SK-N-SH (cell line): ENCODE measurements at regions not wholly inside any gene's neighbourhood (a gene's known extent, or its start where the extent isn't known, plus 50 kb on each side); places are given as distances from the start of the nearest gene placed in this dataset.

Experiments
- CTCF ChIA-PET: fragments of 300-600, 350-600 bp; formaldehyde crosslinking; extraction: SDS; loops from one replicate; lab custom pipeline; 2021; lab: Yijun Ruan, JAX
- POLR2A ChIA-PET: fragments of 350-600 bp; sonication (Branson Sonifier 250); formaldehyde crosslinking; extraction: SDS; loops from one replicate; lab custom pipeline; 2020; ENCODE audit warnings: antibody characterized with exemption, inconsistent platforms; lab: Yijun Ruan, JAX
- DNase-seq: peaks from one replicate; pipeline ENCODE4 v3.0.0; 2012
- H2AFZ ChIP-seq: fragments of 200-600 bp; sonication (generic); 2 replicates; pipeline ENCODE4 v1.8.1; 2016; ENCODE audit warnings: antibody characterized with exemption, mild to moderate bottlenecking, low read depth
- H3F3A ChIP-seq: fragments of 200-600 bp; sonication (generic); replicated peaks from 2 replicates; pipeline ENCODE3; 2016; ENCODE audit warnings: antibody characterized with exemption, mild to moderate bottlenecking; ENCODE audit not compliant: insufficient read depth
- H3K27ac ChIP-seq, 2 experiments: fragments of 200-500 bp in 1 of 2; fragments of 200-600 bp in 1 of 2; sonication (Bioruptor generic) in 1 of 2; sonication (generic), shearing (Covaris generic) in 1 of 2; 2 replicates each; pipeline versions ENCODE4 v1.5.1 to v1.6.1; 2014 to 2016; ENCODE audit warnings: low read depth in 2 of 2, inconsistent platforms in 1 of 2, low read length in 1 of 2, mild to moderate bottlenecking in 1 of 2, mixed read lengths in 1 of 2
- H3K27me3 ChIP-seq: fragments of 200-600 bp; sonication (generic), shearing (Covaris generic); 2 replicates; pipeline ENCODE4 v1.6.1; 2016; ENCODE audit warnings: mixed run types; ENCODE audit not compliant: insufficient read depth
- H3K36me3 ChIP-seq, 2 experiments: fragments of 200-500 bp in 1 of 2; fragments of 200-600 bp in 1 of 2; sonication (Bioruptor generic) in 1 of 2; sonication (generic) in 1 of 2; replicated peaks in 1 of 2; 2 replicates each; pipeline versions ENCODE3 to v1.5.1; 2014 to 2016; ENCODE audit warnings: low read length in 1 of 2, mild to moderate bottlenecking in 1 of 2; ENCODE audit not compliant: insufficient read depth in 2 of 2, control insufficient read depth in 1 of 2
- H3K4me1 ChIP-seq, 2 experiments: fragments of 200-500 bp in 1 of 2; fragments of 200-600 bp in 1 of 2; sonication (Bioruptor generic) in 1 of 2; sonication (generic), shearing (Covaris generic) in 1 of 2; 2 replicates each; pipeline versions ENCODE4 v1.5.1 to v1.6.1; 2014 to 2016; ENCODE audit warnings: low read depth in 1 of 2, low read length in 1 of 2, mixed run types in 1 of 2; ENCODE audit not compliant: insufficient read depth in 2 of 2, control insufficient read depth in 1 of 2
- H3K4me2 ChIP-seq: fragments of 200-600 bp; sonication (generic), shearing (Covaris generic); 2 replicates; pipeline ENCODE4 v1.6.1; 2017; ENCODE audit warnings: mixed run types
- H3K4me3 ChIP-seq, 2 experiments: fragments of 200-500 bp in 1 of 2; fragments of 200-600 bp in 1 of 2; sonication (Bioruptor generic) in 1 of 2; sonication (generic), shearing (Covaris generic) in 1 of 2; 2 replicates each; pipeline versions ENCODE4 v1.5.1 to v1.8.1; 2014 to 2016; ENCODE audit warnings: low read depth in 2 of 2, inconsistent platforms in 1 of 2, low read length in 1 of 2, mild to moderate bottlenecking in 1 of 2, mixed read lengths in 1 of 2, moderate library complexity in 1 of 2
- H3K79me2 ChIP-seq: fragments of 200-600 bp; sonication (generic); 2 replicates; pipeline ENCODE4 v1.8.1; 2017; ENCODE audit warnings: mild to moderate bottlenecking; ENCODE audit not compliant: insufficient read depth
- H3K9ac ChIP-seq: fragments of 200-600 bp; sonication (generic); 2 replicates; pipeline ENCODE4 v1.6.1; 2017; ENCODE audit warnings: mixed run types
- H3K9me2 ChIP-seq: fragments of 200-600 bp; sonication (generic); 2 replicates; pipeline ENCODE4 v1.6.1; 2017; ENCODE audit warnings: mixed run types
- H3K9me3 ChIP-seq: fragments of 200-600 bp; sonication (generic); 2 replicates; pipeline ENCODE4 v1.6.1; 2017; ENCODE audit warnings: mixed run types, mild to moderate bottlenecking, moderate library complexity
- H4K20me1 ChIP-seq: fragments of 200-600 bp; sonication (generic); 2 replicates; pipeline ENCODE4 v1.6.1; 2017; ENCODE audit warnings: mild to moderate bottlenecking, mixed run types; ENCODE audit not compliant: insufficient read depth
- EP300 ChIP-seq, 2 experiments: IDR thresholded peaks; 2 replicates each; pipeline versions ENCODE4 v1.4.0 to v1.6.1; 2012; ENCODE audit warnings: borderline replicate concordance in 1 of 2, low read depth in 1 of 2, low read length in 1 of 2
- EZH2phosphoT487 ChIP-seq: fragments of 200-600 bp; sonication (generic); IDR thresholded peaks from 2 replicates; pipeline ENCODE4 v1.6.1; 2017; ENCODE audit warnings: low read depth, mixed run types, mild to moderate bottlenecking, antibody characterized with exemption, moderate library complexity, borderline replicate concordance
- FOXM1 ChIP-seq: IDR thresholded peaks from 2 replicates; pipeline ENCODE4 v1.4.0; 2012; ENCODE audit warnings: low read depth, mild to moderate bottlenecking
- GATA2 ChIP-seq: sonication (generic); formaldehyde crosslinking; IDR thresholded peaks from 2 replicates; pipeline ENCODE4 v1.5.0; 2020; ENCODE audit warnings: mild to moderate bottlenecking, missing genetic modification reagents
- JUND ChIP-seq: IDR thresholded peaks from 2 replicates; pipeline ENCODE4 v1.4.0; 2012
- MEF2A ChIP-seq: IDR thresholded peaks from 2 replicates; pipeline ENCODE4 v1.4.0; 2012; ENCODE audit warnings: low read depth, borderline replicate concordance
- MXI1 ChIP-seq: IDR thresholded peaks from 2 replicates; pipeline ENCODE4 v1.6.1; 2012; ENCODE audit warnings: mild to moderate bottlenecking, low read depth, low read length, improper control_type of control experiment
- NFIC ChIP-seq: IDR thresholded peaks from 2 replicates; pipeline ENCODE4 v1.4.0; 2012; ENCODE audit warnings: borderline replicate concordance
- NRF1 ChIP-seq: IDR thresholded peaks from 2 replicates; pipeline ENCODE4 v1.6.1; 2012; ENCODE audit warnings: low read depth, mild to moderate bottlenecking, low read length
- POLR2AphosphoS5 ChIP-seq: IDR thresholded peaks from 2 replicates; pipeline ENCODE4 v1.6.1; 2012; ENCODE audit warnings: low read depth, low read length
- RAD21 ChIP-seq: IDR thresholded peaks from 2 replicates; pipeline ENCODE4 v1.6.1; 2012; ENCODE audit warnings: mild to moderate bottlenecking, low read length
- RCOR1 ChIP-seq: fragments of 150-350 bp; IDR thresholded peaks from 2 replicates; pipeline ENCODE4 v1.6.1; 2017; ENCODE audit warnings: antibody characterized with exemption, low read length
- SMC3 ChIP-seq: IDR thresholded peaks from 2 replicates; pipeline ENCODE4 v1.6.1; 2012; ENCODE audit warnings: low read depth, low read length, improper control_type of control experiment
- TAF1 ChIP-seq: IDR thresholded peaks from 2 replicates; pipeline ENCODE4 v1.6.1; 2012; ENCODE audit warnings: low read depth, mild to moderate bottlenecking, low read length, moderate library complexity, borderline replicate concordance
- TCF12 ChIP-seq: IDR thresholded peaks from 2 replicates; pipeline ENCODE4 v1.4.0; 2012
- TEAD4 ChIP-seq: IDR thresholded peaks from 2 replicates; pipeline ENCODE4 v1.4.0; 2012; ENCODE audit warnings: mild to moderate bottlenecking, borderline replicate concordance; ENCODE audit not compliant: insufficient read depth
- YY1 ChIP-seq: IDR thresholded peaks from 2 replicates; pipeline ENCODE4 v1.4.0; 2012; ENCODE audit warnings: low read depth, mild to moderate bottlenecking
- TF ChIP-seq, protein P1 (sequence below): IDR thresholded peaks from 2 replicates; pipeline ENCODE4 v1.4.0; 2012; ENCODE audit warnings: low read depth, borderline replicate concordance
- TF ChIP-seq, protein P2 (sequence below): fragments of 200-600 bp; sonication (generic); IDR thresholded peaks from 2 replicates; pipeline ENCODE4 v1.6.1; 2017; ENCODE audit warnings: antibody characterized with exemption, mild to moderate bottlenecking, moderate library complexity
- TF ChIP-seq, protein P3 (sequence below): IDR thresholded peaks from 2 replicates; pipeline ENCODE4 v1.4.0; 2012; ENCODE audit warnings: low read depth

- TF ChIP-seq, protein P1, sequence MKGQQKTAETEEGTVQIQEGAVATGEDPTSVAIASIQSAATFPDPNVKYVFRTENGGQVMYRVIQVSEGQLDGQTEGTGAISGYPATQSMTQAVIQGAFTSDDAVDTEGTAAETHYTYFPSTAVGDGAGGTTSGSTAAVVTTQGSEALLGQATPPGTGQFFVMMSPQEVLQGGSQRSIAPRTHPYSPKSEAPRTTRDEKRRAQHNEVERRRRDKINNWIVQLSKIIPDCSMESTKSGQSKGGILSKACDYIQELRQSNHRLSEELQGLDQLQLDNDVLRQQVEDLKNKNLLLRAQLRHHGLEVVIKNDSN: no peak
- no peak for TF ChIP-seq TAF1
- TF ChIP-seq RCOR1: no peak
- no peak for TF ChIP-seq EP300 (IDR thresholded peaks at IDR 0.05; ENCODE audit: borderline replicate concordance in 1 of 2, low read depth in 1 of 2, low read length in 1 of 2)
- TF ChIP-seq, protein P2, sequence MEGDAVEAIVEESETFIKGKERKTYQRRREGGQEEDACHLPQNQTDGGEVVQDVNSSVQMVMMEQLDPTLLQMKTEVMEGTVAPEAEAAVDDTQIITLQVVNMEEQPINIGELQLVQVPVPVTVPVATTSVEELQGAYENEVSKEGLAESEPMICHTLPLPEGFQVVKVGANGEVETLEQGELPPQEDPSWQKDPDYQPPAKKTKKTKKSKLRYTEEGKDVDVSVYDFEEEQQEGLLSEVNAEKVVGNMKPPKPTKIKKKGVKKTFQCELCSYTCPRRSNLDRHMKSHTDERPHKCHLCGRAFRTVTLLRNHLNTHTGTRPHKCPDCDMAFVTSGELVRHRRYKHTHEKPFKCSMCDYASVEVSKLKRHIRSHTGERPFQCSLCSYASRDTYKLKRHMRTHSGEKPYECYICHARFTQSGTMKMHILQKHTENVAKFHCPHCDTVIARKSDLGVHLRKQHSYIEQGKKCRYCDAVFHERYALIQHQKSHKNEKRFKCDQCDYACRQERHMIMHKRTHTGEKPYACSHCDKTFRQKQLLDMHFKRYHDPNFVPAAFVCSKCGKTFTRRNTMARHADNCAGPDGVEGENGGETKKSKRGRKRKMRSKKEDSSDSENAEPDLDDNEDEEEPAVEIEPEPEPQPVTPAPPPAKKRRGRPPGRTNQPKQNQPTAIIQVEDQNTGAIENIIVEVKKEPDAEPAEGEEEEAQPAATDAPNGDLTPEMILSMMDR: no peak
- TF ChIP-seq GATA2 (CRISPR knock-in tag): no peak
- no peak for TF ChIP-seq SMC3
- no peak for TF ChIP-seq FOXM1
- TF ChIP-seq POLR2AphosphoS5: no peak
- TF ChIP-seq MXI1: no peak
- TF ChIP-seq TEAD4: no peak
- no peak for TF ChIP-seq EZH2phosphoT487
- TF ChIP-seq JUND: no peak
- no peak for TF ChIP-seq TCF12
- no peak for TF ChIP-seq RAD21
- TF ChIP-seq NRF1: no peak
- TF ChIP-seq MEF2A: no peak
- no peak for TF ChIP-seq YY1
- TF ChIP-seq NFIC: no peak
- TF ChIP-seq, protein P3, sequence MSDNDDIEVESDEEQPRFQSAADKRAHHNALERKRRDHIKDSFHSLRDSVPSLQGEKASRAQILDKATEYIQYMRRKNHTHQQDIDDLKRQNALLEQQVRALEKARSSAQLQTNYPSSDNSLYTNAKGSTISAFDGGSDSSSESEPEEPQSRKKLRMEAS: no peak
- CTCF ChIA-PET: no interaction called here
- no peak for DNase-seq
- no peaks in the 10 kb centered on the region for H3K9me2 ChIP-seq
- no peaks in the 10 kb centered on the region for H3K9me3 ChIP-seq
- H3K9ac ChIP-seq: no peak overlapping the region
- peaks cover 0 to 6% of the 10 kb centered on the region in 2 experiments; a peak in 1 of 4 replicates for H3K4me1 ChIP-seq
- H3K79me2 ChIP-seq: no peaks in the 10 kb centered on the region
- no peak overlapping the region for H3K4me2 ChIP-seq
- H4K20me1 ChIP-seq: no peaks in the 10 kb centered on the region
- no peak overlapping the region for H3K4me3 ChIP-seq
- H2AFZ ChIP-seq: no peak overlapping the region
- no peaks in the 10 kb centered on the region for H3F3A ChIP-seq
- POLR2A ChIA-PET: no interaction called here
- no peaks in the 10 kb centered on the region for H3K36me3 ChIP-seq
- no peaks in the 10 kb centered on the region for H3K27me3 ChIP-seq
- no peak overlapping the region for H3K27ac ChIP-seq
Measured at GRCh38 chr13:85432881-85433280, 366.3 kb downstream of the SLITRK6 start.
